ENCODE measurements at regions not wholly inside any gene's neighbourhood (a gene's known extent, or its start where the extent isn't known, plus 50 kb on each side); places are given as distances from the start of the nearest gene placed in this dataset.

DNA sequence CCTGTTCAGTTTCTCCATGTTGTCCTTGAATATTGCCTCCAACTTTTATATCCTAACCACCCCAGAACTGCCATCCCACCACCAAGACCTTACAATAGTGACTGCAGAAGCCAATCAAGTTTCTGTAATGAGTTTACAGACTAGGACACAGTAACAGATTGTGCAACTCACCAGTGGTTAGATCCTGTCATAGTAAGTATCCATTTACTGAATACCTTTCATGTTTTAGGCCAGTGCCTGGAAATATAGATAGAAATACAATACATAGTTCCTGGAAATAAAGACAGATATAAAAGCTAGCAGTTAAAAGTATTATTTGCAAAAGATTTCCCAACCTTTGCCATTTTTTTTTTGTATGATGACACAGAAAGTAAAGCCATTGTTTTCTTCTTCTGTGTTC is 471.8 kb upstream of the BTBD3 start (continued):
- no peak for TF ChIP-seq MXI1 (conservative IDR thresholded peaks at IDR 0.05; ENCODE audit: poor library complexity, severe bottlenecking)

- Histone ChIP-seq H3K4me2 (ENCODE audit: low read length) (no peak overlapping the region), H3K36me3 (ENCODE audit: insufficient read depth, low read length) (no peaks in the 10 kb centered on the region), H3K9me2 (ENCODE audit: insufficient read depth, low read length) (no peaks in the 10 kb centered on the region), H3K4me3 (ENCODE audit: low read length) (no peak overlapping the region), H3F3A (ENCODE audit: insufficient read depth, low read length, poor library complexity, severe bottlenecking) (no peaks in the 10 kb centered on the region), H3K79me2 (replicated peaks; ENCODE audit: insufficient read depth, low read length) (no peaks in the 10 kb centered on the region), H4K20me1 (ENCODE audit: insufficient read depth) (no peaks in the 10 kb centered on the region), H3K27ac (ENCODE audit: low read length) (no peak overlapping the region), H3K9ac (ENCODE audit: low read length) (no peak overlapping the region), H3K27me3 (ENCODE audit: insufficient read depth, low read depth, low read length) (no peaks in the 10 kb centered on the region), H2AFZ (ENCODE audit: low read depth, low read length) (no peak overlapping the region), H3K9me3 (ENCODE audit: low read length) (no peaks in the 10 kb centered on the region)
- TF ChIP-seq RAD21 (conservative IDR thresholded peaks at IDR 0.05) = no peak
- no peak for TF ChIP-seq SMC3 (conservative IDR thresholded peaks at IDR 0.05; ENCODE audit: poor library complexity)
- no peak for TF ChIP-seq EP300 (conservative IDR thresholded peaks at IDR 0.05; ENCODE audit: poor library complexity, severe bottlenecking)
- TF ChIP-seq CTCF (IDR thresholded peaks at IDR 0.05; ENCODE audit: poor library complexity, severe bottlenecking) = no peak
- TF ChIP-seq POLR2AphosphoS5 (IDR thresholded peaks at IDR 0.05) = no peak
- TF ChIP-seq TAF1 (IDR thresholded peaks at IDR 0.05; ENCODE audit: low read depth) = no peak
- no peak for TF ChIP-seq EZH2 (IDR thresholded peaks at IDR 0.05; ENCODE audit: borderline replicate concordance, insufficient read depth, low read length, poor library complexity, severe bottlenecking)
- no peak for TF ChIP-seq MXI1 (conservative IDR thresholded peaks at IDR 0.05; ENCODE audit: poor library complexity, severe bottlenecking)
- TF ChIP-seq REST (IDR thresholded peaks at IDR 0.05; ENCODE audit: borderline replicate concordance) = no peak
Measured at GRCh38 chr20:11447371-11448100, 470.2 kb upstream of the BTBD3 start.

GRCh38 chr20:11448554-11448953 is 469.1 kb upstream of the BTBD3 start:
- Histone ChIP-seq H3F3A (ENCODE audit: insufficient read depth, low read length, poor library complexity, severe bottlenecking) (no peaks in the 10 kb centered on the region), H3K9ac (ENCODE audit: low read length) (no peak overlapping the region), H3K9me2 (ENCODE audit: insufficient read depth, low read length) (no peaks in the 10 kb centered on the region), H3K4me3 (ENCODE audit: low read length) (no peak overlapping the region), H4K20me1 (ENCODE audit: insufficient read depth) (no peaks in the 10 kb centered on the region), H3K4me2 (ENCODE audit: low read length) (no peak overlapping the region), H3K79me2 (replicated peaks; ENCODE audit: insufficient read depth, low read length) (no peaks in the 10 kb centered on the region), H3K36me3 (ENCODE audit: insufficient read depth, low read length) (no peaks in the 10 kb centered on the region), H3K9me3 (ENCODE audit: low read length) (no peaks in the 10 kb centered on the region), H2AFZ (ENCODE audit: low read depth, low read length) (no peak overlapping the region), H3K27ac (ENCODE audit: low read length) (no peak overlapping the region), H3K27me3 (ENCODE audit: insufficient read depth, low read depth, low read length) (no peaks in the 10 kb centered on the region)
- TF ChIP-seq MXI1 (conservative IDR thresholded peaks at IDR 0.05; ENCODE audit: poor library complexity, severe bottlenecking) (no peak), RAD21 (conservative IDR thresholded peaks at IDR 0.05) (no peak), REST (IDR thresholded peaks at IDR 0.05; ENCODE audit: borderline replicate concordance) (no peak), TAF1 (IDR thresholded peaks at IDR 0.05; ENCODE audit: low read depth) (no peak), POLR2AphosphoS5 (IDR thresholded peaks at IDR 0.05) (no peak)

Measured in neural cell (in vitro differentiated cells).